GM19043 (cell line): ENCODE measurements at regions not wholly inside any gene's neighbourhood (a gene's known extent, or its start where the extent isn't known, plus 50 kb on each side); places are given as distances from the start of the nearest gene placed in this dataset.

Experiments
- ATAC-seq: cut with Tn5 transposase; IDR thresholded peaks from one replicate; pipeline ENCODE4 v1.9.1; 2021; ENCODE audit warnings: low read depth; ENCODE audit not compliant: unreplicated experiment

DNA sequence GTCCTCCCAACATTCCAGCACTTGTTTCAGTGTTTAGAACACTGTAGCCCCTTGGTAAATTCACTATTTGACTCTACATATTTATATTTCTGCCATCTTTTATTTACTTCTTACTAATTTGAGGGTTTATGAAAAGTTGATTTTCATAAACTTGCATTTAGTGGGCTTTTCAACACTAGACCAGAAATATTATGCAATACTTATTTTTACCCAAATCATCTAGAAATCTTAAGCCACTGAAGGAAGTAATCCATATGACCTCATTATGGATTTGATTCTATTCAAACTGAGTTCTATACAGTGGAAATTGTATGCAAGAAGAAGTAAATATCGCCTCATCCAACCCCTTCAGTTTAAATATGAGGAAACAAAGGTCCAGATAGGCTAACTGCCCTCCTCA, 92.6 kb upstream of the VRK2 start:
- no peak for ATAC-seq

DNA sequence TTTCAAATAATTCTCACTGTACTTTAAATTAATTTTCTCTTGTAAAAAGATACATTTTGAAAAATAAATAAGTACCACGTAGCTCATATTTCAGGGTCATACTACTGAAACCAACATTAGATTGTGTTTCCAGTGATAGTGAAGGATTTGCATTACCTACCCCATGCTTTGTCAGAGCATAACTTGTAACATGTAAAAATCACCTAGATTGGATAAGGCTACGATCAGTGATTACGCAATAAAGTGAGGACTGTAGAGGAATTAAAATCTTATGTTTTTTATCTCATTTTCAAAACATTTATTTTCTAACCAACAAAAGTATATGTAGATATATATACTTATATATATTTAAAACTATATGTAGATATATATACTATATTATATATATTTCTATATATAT, 89.4 kb upstream of the VRK2 start:
- no peak for ATAC-seq

DNA sequence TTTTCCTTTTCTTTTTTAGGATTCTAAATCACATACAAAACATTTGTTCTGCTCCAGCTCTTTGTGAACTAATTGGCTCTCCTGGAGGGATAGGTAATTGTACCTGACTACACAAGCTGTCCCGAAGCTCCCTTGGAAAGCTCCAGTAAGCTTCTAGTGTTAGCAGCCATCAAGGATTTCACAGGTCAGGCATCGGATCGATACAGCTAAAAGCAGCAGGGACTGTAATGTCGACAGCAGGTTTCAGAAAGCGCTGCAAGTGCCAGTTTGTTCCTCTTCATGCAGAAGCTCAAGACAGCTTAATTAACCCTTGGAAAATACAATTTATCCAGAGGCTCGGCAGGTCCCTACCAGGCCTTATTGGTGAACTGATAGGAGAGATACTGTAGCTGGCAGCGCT, 87.2 kb upstream of the VRK2 start:
- no peak for ATAC-seq

GRCh38 chr2:57962861-57963260, 83.7 kb upstream of the VRK2 start:
- no peak for ATAC-seq

DNA sequence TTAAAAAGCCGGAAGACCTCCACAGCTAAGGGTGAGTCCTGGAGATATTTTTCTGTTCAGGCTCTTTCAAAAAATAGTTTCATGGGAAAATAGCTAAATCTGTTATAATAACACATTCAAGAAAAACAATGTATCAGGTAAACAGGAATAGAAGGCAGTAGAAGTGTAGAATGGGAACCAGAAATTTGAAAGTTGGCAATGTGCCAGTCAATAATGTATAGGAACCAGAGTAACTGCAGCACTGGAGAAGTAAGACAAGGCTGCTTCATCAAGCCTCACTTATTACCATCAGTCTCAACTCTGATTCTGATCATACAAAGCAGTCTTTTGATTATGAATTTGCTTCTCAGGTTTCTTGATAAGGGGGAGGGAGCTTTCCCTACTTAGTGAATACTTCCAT, 81.4 kb upstream of the VRK2 start:
- no peak for ATAC-seq

DNA sequence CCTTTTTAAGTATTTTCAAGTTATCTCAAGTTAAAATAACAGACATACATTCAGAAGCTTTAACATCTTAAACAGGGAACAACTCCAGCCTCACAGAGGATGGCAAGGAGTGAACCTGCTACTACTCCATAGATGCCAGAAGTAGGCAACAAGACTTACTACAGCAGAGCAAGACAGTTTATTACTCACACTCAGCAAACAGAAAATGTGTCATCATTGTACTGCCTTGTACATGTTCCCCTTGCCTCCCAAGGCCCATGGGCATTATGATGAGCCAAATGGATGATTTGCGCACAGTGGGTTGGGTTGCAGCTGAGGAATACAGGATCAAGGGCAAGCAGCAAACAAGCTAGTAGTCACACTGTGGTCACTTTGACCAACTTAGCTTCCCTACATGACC, 80.6 kb upstream of the VRK2 start:
- ATAC-seq = no peak

- ATAC-seq = no peak
Measured at GRCh38 chr2:57973621-57974186, 72.9 kb upstream of the VRK2 start.

DNA sequence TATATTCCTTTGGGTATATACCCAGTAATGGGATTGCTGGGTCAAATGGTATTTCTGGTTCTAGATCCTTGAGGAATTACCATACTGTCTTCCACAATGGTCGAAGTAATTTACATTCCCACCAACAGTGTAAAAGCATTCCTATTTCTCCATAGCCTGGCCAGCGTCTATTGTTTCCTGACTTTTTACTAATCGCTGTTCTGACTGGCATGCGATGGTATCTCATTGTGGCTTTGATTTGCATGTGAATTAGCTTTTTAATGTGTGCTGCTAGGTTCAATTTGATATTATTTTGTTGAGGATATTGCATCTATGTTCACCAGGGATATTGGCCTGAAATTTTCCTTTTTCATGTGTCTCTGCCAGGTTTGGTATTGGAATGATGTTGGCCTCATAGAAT, 67.4 kb upstream of the VRK2 start:
- ATAC-seq = no peak

- no peak for ATAC-seq
Measured at GRCh38 chr2:57981083-57981768, 65.4 kb upstream of the VRK2 start.

DNA sequence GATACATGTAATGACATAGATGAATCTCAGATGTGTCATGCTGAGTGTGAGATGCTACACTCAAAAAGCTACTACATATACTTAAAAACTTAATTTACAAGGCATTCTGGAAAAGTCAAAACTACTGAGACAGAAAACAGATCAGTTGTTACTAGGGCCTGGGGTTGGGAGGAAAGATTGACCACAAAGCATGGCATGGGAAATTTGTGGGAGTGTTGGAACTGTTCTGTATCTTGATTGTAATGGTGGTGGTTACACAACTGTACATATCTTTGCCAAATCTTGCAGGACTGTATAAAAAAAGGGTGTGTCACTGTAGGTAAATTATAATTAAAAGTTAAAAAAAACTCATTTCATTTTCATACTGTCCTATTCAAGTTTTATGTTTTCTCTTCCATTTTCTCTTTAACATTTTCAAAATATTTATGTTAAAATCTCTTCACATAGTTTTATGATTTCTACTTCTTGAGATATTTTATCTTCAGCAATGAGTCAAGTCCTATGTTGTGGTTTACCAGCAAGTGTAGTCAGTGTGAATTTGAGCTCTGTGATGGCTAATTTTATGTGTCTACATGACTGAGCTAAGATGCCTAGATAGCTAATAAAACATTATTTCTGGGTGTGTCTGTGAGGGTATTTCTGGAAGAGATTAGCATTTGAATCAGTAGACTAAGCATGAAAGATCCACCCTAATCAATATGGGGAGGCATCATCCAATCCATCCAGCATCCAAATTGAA, 58.6 kb upstream of the VRK2 start:
- no peak for ATAC-seq

GRCh38 chr2:57990118-57990725, 56.4 kb upstream of the VRK2 start:
- ATAC-seq = no peak
